DLD1 (cell line): ENCODE measurements at regions not wholly inside any gene's neighbourhood (a gene's known extent, or its start where the extent isn't known, plus 50 kb on each side); places are given as distances from the start of the nearest gene placed in this dataset.
"Not testable (repeated sequence)": the region's sequence is repeated elsewhere in the genome, so short reads cannot be mapped to it uniquely, and the experiment has no call there.

ENCODE experiments used
- in situ Hi-C: cut with HindIII; loops from 2 replicates; pipeline ENCODE4 v1.10.0; 2017; ENCODE audit warnings: low sequenced_read_pairs

- in situ Hi-C loops, result no loop called here
Measured at GRCh38 chr22:22193923-22194322, 50.7 kb upstream of the VPREB1 start.

DNA sequence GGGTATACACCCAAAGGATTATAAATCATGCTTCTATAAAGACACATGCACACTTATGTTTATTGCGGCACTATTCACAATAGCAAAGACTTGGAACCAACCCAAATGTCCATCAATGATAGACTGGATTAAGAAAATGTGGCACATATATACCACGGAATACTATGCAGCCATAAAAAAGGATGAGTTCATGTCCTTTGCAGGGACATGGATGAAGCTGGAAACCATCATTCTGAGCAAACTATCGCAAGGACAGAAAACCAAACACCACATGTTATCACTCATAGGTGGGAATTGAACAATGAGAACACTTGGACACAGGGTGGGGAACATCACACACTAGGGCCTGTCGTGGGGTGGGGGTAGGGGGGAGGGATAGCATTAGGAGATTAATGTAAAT is 51.1 kb upstream of the VPREB1 start:
- in situ Hi-C loops, result not testable (repeated sequence)

- in situ Hi-C loops, result not testable (repeated sequence)
Measured at GRCh38 chr22:22193006-22193405, 51.6 kb upstream of the VPREB1 start.

GRCh38 chr22:22189796-22190195 is 54.8 kb upstream of the VPREB1 start:
- in situ Hi-C loops, result not testable (repeated sequence)

GRCh38 chr22:22187863-22188262 is 56.7 kb upstream of the VPREB1 start:
- in situ Hi-C loops, result not testable (repeated sequence)

DNA sequence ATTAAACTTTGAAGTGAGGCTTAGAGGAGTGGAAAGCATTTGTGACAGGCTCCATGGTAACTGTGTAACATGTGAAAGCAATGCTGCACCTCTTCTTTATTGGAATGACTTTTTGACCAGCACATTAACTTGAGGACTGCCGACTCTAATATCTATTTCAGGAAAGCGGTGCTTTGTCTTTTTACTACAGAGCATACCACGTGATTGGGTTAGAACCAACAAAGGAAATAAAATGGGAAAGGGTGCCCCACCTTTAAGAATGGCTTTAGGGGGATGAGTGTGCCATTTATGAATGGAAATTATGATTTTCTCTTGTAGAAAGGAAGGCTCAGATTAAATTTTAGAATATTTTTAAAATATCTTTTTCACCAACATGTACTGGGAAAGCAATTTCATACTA is 57.3 kb upstream of the VPREB1 start:
- in situ Hi-C loops, result no loop called here

- in situ Hi-C loops, result no loop called here
Measured at GRCh38 chr22:22185844-22186499, 58.6 kb upstream of the VPREB1 start.

GRCh38 chr22:22185217-22185616 is 59.4 kb upstream of the VPREB1 start:
- in situ Hi-C loops, result no loop called here

- in situ Hi-C loops, result no loop called here
Measured at GRCh38 chr22:22184277-22184807, 60.2 kb upstream of the VPREB1 start.

DNA sequence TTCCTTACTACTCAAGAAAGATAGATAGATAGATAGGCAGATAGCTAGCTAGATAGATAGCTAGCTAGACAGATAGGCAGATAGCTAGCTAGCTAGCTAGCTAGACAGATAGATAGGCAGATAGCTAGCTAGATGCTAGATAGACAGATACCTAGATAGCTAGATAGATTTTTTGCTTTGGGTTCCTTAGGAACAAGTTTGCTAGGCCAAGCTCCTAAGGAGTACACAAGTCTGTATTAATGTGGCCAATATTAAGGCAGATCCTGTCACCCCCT is 61.7 kb upstream of the VPREB1 start:
- in situ Hi-C loops, result no loop called here

- in situ Hi-C loops, result no loop called here
Measured at GRCh38 chr22:22182218-22182989, 62.2 kb upstream of the VPREB1 start.

DNA sequence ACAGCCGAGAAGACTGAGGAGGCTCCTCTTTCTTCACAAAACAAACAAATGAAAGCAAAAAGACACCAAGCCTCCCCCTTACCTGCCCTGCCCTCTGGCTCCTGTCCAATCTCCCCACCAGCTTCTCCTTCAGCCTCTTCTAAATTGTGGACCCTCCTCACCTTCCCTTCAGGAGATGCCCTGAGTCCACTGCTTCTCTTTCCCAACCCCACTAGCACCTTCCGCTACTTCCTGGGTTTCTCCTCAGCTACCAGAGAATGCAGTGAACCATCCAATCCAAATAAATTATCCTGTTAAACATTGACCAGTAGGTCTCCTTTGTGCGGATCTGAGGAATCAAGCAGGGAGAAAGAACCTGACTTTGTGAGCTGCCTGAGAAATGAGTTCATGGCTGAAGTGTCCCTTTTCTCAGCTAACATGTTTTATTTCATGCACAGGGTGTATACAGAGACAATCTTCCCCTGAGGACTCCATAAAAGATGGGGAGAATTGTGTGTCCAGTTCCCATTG is 63.2 kb upstream of the VPREB1 start:
- in situ Hi-C loops, result no loop called here

DNA sequence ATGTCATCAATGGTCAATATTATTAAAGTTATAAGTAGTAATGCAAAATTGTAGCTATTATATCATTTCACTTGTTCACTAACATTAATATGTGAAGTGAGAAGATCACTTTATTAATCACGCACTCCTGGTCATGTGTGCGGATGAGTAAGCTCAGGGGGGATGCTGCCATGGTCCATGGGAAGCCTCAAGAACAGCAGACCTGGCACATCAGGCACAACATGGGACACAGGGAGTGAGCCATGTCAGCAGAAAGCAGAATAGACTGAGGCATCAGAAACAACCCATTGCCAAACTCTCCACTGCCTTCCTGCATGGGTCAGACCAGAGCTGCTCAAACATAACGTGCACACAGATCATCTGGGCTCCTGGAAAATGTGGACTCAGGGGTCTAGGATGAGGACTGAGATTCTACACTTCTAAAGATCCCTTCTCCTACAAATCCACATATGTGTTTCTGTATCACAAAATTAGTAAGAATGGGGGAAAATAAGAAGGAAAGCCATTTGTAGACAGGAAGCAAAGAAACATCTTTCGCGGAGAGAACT is 63.8 kb upstream of the VPREB1 start:
- in situ Hi-C loops, result no loop called here

GRCh38 chr22:22179858-22180257 is 64.7 kb upstream of the VPREB1 start:
- in situ Hi-C loops, result no loop called here

- in situ Hi-C loops, result no loop called here
Measured at GRCh38 chr22:22178992-22179391, 65.6 kb upstream of the VPREB1 start.

DNA sequence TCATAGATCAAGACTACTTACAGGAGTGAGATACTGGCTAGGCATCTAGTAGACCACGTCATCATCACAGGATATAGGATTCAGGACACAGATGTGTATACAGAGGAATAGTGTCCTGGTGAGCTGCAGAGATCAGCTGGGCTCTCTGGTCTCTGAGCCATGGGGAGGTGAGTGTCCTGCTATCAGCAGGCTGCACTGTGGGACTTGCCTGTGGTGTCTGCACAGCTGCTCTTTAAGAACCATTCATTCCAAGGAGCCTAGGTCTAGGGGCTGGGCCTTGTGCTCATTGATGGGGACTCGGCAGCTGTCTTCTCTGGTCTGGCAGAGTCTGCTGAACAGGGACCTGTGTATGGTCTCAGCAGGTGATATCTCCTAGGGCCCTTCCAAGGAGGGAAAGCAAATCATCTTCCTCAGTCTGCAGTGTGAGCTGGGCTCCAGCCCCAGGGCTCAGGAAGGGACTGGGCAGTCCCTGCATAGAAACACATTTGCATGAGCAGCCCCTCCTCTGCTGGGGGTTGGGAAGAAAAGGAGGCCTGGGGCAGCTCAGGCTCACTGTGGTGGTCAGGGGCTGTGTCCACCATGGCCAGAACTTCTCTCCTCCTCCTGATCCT is 66.1 kb upstream of the VPREB1 start:
- in situ Hi-C loops, result no loop called here

DNA sequence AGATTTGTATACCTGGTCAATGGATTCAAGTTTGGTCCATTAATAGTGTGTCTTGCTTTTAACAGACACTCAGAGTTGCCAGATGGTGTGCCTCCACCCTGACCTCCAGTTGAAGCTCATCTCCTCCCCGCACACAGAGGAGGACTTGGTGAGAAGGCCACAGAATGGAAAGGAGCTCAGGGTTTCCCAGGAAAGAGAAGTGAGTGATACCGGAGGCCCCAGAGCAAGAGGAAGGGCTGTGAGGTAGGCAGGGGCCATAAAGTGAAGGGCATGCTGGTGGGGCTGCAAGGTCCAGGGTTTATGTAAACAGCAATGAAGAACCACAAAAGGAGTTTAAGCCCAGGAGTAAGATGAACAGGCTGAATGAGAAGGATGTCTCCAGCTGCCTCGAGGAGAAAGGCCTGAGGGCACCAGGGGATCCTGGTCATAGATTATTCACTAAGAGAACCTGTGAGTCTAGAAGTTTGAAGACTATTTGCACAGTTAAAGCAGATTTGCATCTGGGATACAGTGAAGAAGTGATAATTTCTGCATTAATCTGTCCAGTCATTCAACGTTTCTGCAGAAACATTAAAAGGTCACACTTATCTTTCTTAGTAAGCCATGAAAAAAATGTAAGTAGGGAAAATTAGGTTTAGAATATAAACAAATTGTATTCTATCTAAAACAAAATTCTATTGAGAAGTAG is 67.5 kb upstream of the VPREB1 start:
- in situ Hi-C loops, result no loop called here

GRCh38 chr22:22172896-22173628 is 71.5 kb upstream of the VPREB1 start:
- in situ Hi-C loops, result not testable (repeated sequence)

GRCh38 chr22:22171357-22172218 is 73.0 kb upstream of the VPREB1 start:
- in situ Hi-C loops, result no loop called here
